IMR-90 (cell line): ENCODE measurements at regions not wholly inside any gene's neighbourhood (a gene's known extent, or its start where the extent isn't known, plus 50 kb on each side); places are given as distances from the start of the nearest gene placed in this dataset.
A peak's percentile ranks its signal among the peaks of the same experiment; 100 is the strongest.

Experiments used
- ATAC-seq: fragments of 200-7000 bp; cut with Tn5 transposase; 2 replicates; pipeline ENCODE4 v1.9.1; 2020; ENCODE audit warnings: low read depth, mild to moderate bottlenecking, moderate library complexity
- BruUV-seq: library from RNA; stranded (reverse); fragments of 400-500 nt; replicated peaks from 2 replicates; lab custom pipeline; 2021; lab: Mats Ljungman, UMichigan
- CTCF ChIA-PET: fragments of 300-600 bp; formaldehyde crosslinking; extraction: SDS; loops from one replicate; lab custom pipeline; 2021; ENCODE audit warnings: antibody characterized with exemption; lab: Yijun Ruan, JAX
- POLR2A ChIA-PET: fragments of 300-600 bp; sonication (Branson Sonifier 250); formaldehyde crosslinking; loops from one replicate; lab custom pipeline; 2022; ENCODE audit warnings: antibody characterized with exemption; ENCODE audit not compliant: unreplicated experiment; lab: Charles Lee
- DNase-seq: peaks from one replicate; pipeline ENCODE4 v3.0.0; 2013
- H2AFZ ChIP-seq: replicated peaks from 2 replicates; pipeline ENCODE3; 2013; ENCODE audit warnings: low read length, mild to moderate bottlenecking; ENCODE audit not compliant: poor library complexity
- H2AK5ac ChIP-seq: 2 replicates; pipeline ENCODE4 v1.6.1; 2013; ENCODE audit warnings: low read depth, low read length, inconsistent platforms
- H2AK9ac ChIP-seq: replicated peaks from 2 replicates; pipeline ENCODE3; 2013; ENCODE audit warnings: mild to moderate bottlenecking, low read depth, low read length, moderate library complexity; ENCODE audit not compliant: poor library complexity
- H2BK120ac ChIP-seq: 2 replicates; pipeline ENCODE4 v1.6.1; 2013; ENCODE audit warnings: low read depth, low read length, inconsistent platforms
- H2BK15ac ChIP-seq: 3 replicates; pipeline ENCODE4 v1.6.1; 2013; ENCODE audit warnings: low read depth, low read length, inconsistent platforms
- H2BK20ac ChIP-seq: 2 replicates; pipeline ENCODE4 v1.6.1; 2013; ENCODE audit warnings: low read depth, mild to moderate bottlenecking, inconsistent platforms, low read length, moderate library complexity
- H2BK5ac ChIP-seq: 2 replicates; pipeline ENCODE4 v1.6.1; 2013; ENCODE audit warnings: mild to moderate bottlenecking, low read depth, low read length, inconsistent platforms; ENCODE audit not compliant: poor library complexity, severe bottlenecking
- H3K14ac ChIP-seq: replicated peaks from 2 replicates; pipeline ENCODE4 v1.6.1; 2013; ENCODE audit warnings: low read depth, low read length, inconsistent platforms
- H3K18ac ChIP-seq: 2 replicates; pipeline ENCODE4 v1.6.1; 2013; ENCODE audit warnings: low read depth, low read length, control low read depth
- H3K23ac ChIP-seq: 2 replicates; pipeline ENCODE4 v1.6.1; 2013; ENCODE audit warnings: low read depth, low read length, inconsistent platforms
- H3K27ac ChIP-seq: 2 replicates; pipeline ENCODE4 v1.5.1; 2013; ENCODE audit warnings: mild to moderate bottlenecking, control low read depth, low read length; ENCODE audit not compliant: insufficient read depth
- H3K27me3 ChIP-seq: 2 replicates; pipeline ENCODE4 v1.6.1; 2013; ENCODE audit warnings: low read length; ENCODE audit not compliant: control insufficient read depth, insufficient read depth
- H3K36me3 ChIP-seq: 2 replicates; pipeline ENCODE4 v1.6.1; 2013; ENCODE audit warnings: low read length, mixed read lengths; ENCODE audit not compliant: control insufficient read depth, insufficient read depth
- H3K4ac ChIP-seq: 2 replicates; pipeline ENCODE4 v1.6.1; 2013; ENCODE audit warnings: low read depth, low read length, inconsistent platforms
- H3K4me1 ChIP-seq: 2 replicates; pipeline ENCODE4 v1.6.1; 2013; ENCODE audit warnings: low read length, mixed read lengths; ENCODE audit not compliant: control insufficient read depth, insufficient read depth
- H3K4me2 ChIP-seq: 2 replicates; pipeline ENCODE4 v1.6.1; 2013; ENCODE audit warnings: low read depth, mild to moderate bottlenecking, control low read depth, low read length, moderate library complexity
- H3K4me3 ChIP-seq: 2 replicates; pipeline ENCODE4 v1.5.1; 2013; ENCODE audit warnings: low read depth, mild to moderate bottlenecking, control low read depth, low read length, moderate library complexity; ENCODE audit not compliant: insufficient read depth
- H3K56ac ChIP-seq: 2 replicates; pipeline ENCODE4 v1.6.1; 2013; ENCODE audit warnings: low read length, inconsistent platforms; ENCODE audit not compliant: insufficient read depth; ENCODE audit errors: extremely low read depth
- H3K79me1 ChIP-seq, 2 experiments: 2 replicates each; pipeline ENCODE4 v1.6.1; 2013; ENCODE audit warnings: low read length in 2 of 2, inconsistent platforms in 1 of 2, low read depth in 1 of 2
- H3K9ac ChIP-seq: 2 replicates; pipeline ENCODE4 v1.6.1; 2013; ENCODE audit warnings: low read depth, low read length, control low read depth
- H3K9me1 ChIP-seq: 2 replicates; pipeline ENCODE4 v1.6.1; 2013; ENCODE audit warnings: low read length, inconsistent platforms; ENCODE audit not compliant: insufficient read depth
- H3K9me3 ChIP-seq: 2 replicates; pipeline ENCODE4 v1.6.1; 2013; ENCODE audit warnings: low read length; ENCODE audit not compliant: control insufficient read depth, insufficient read depth
- H4K20me1 ChIP-seq: 2 replicates; pipeline ENCODE4 v1.6.1; 2013; ENCODE audit warnings: low read length, inconsistent platforms; ENCODE audit not compliant: insufficient read depth
- H4K5ac ChIP-seq: 2 replicates; pipeline ENCODE4 v1.6.1; 2013; ENCODE audit warnings: mild to moderate bottlenecking, low read depth, low read length, control low read depth
- H4K8ac ChIP-seq, 2 experiments: 2 replicates each; pipeline ENCODE4 v1.6.1; 2013; ENCODE audit warnings: low read depth in 2 of 2, low read length in 2 of 2, control low read depth in 1 of 2, inconsistent platforms in 1 of 2
- H4K91ac ChIP-seq: 2 replicates; pipeline ENCODE4 v1.6.1; 2013; ENCODE audit warnings: low read depth, low read length, inconsistent platforms; ENCODE audit not compliant: insufficient read depth
- CEBPB ChIP-seq: IDR thresholded peaks from 2 replicates; pipeline ENCODE4 v1.6.1; 2012; ENCODE audit warnings: low read depth, low read length, improper control_type of control experiment
- MAFK ChIP-seq: IDR thresholded peaks from 2 replicates; pipeline ENCODE4 v1.6.1; 2012; ENCODE audit warnings: low read depth, low read length, improper control_type of control experiment
- RCOR1 ChIP-seq: IDR thresholded peaks from 2 replicates; pipeline ENCODE4 v1.6.1; 2012; ENCODE audit warnings: mild to moderate bottlenecking, low read length, improper control_type of control experiment; ENCODE audit not compliant: insufficient replicate concordance
- WGBS, 2 experiments: methylation state at CpG; one replicate each; pipeline versions ENCODE4 v1.1.5 to v1.1.7; 2013; ENCODE audit warnings: missing lambda C conversion rate in 2 of 2; ENCODE audit not compliant: insufficient read length in 1 of 2; ENCODE audit errors: extremely low coverage in 2 of 2; 5-methylcytosine and 5-hydroxymethylcytosine counted together
- dilution Hi-C: fragments of 300-500 bp; cut with HindIII; formaldehyde crosslinking; loops from one replicate; pipeline ENCODE4 v1.14.3; 2018; ENCODE audit warnings: low sequenced_read_pairs; ENCODE audit not compliant: unreplicated experiment
- in situ Hi-C: fragments of 300-500 bp; cut with MboI; formaldehyde crosslinking; loops from 3 replicates; pipeline ENCODE4 v1.14.3; 2019; ENCODE audit warnings: low sequenced_read_pairs, inconsistent platforms, mixed read lengths
- intact Hi-C: fragments of 100-400 bp; cut with micrococcal nuclease; formaldehyde crosslinking; loops from 2 replicates; pipeline ENCODE4 v1.10.0; 2022

GRCh38 chr11:105236664-105237063 is 97.1 kb upstream of the CARD18 start:
- Histone ChIP-seq H2BK15ac (no peak overlapping the region), H2AK9ac (no peak overlapping the region), H4K20me1 (no peaks in the 10 kb centered on the region), H4K5ac (no peak overlapping the region), H2BK20ac (no peak overlapping the region), H3K56ac (no peak overlapping the region), H3K4me1 (peaks cover 4% of the 10 kb centered on the region; the same call in 1 of the 2 replicates), H3K36me3 (no peaks in the 10 kb centered on the region), H3K27me3 (no peaks in the 10 kb centered on the region), H3K14ac (no peak overlapping the region), H3K4ac (no peak overlapping the region), H3K4me3 (no peak overlapping the region), H2BK5ac (peak overlapping the region; percentile 83), H2AK5ac (no peak overlapping the region), H3K4me2 (peak overlapping the region; percentile 71; the same call in 1 of the 2 replicates), H2BK120ac (peak overlapping the region; percentile 93; the same call in 1 of the 2 replicates), H3K18ac (no peak overlapping the region), H2AFZ (no peak overlapping the region), H3K9ac (no peak overlapping the region), H3K79me1 (no peaks in the 10 kb centered on the region), H4K8ac (no peak overlapping the region), H3K27ac (no peak overlapping the region), H3K23ac (no peak overlapping the region), H3K9me1 (no peaks in the 10 kb centered on the region), H3K9me3 (no peaks in the 10 kb centered on the region), H4K91ac (no peak overlapping the region)
- no CpG with 5 or more reads among the region's 2 CpGs for WGBS, 2 experiments
- DNase-seq (peak; percentile 84), ATAC-seq (peak; percentile 90)
- no peak for TF ChIP-seq CEBPB
- 0 out of 2 replicates have a peak, but pooled peaks have one; percentile 15 for TF ChIP-seq MAFK
- TF ChIP-seq RCOR1: no peak
- POLR2A ChIA-PET: no interaction called here
- no TSS peak for BruUV-seq
- CTCF ChIA-PET: interaction anchor here (0.6 kb wide), 2 partner anchors 11 to 568 kb away, joined by 3 read pairs; no protein-coding TSS in a partner anchor
- intact Hi-C loops (loop anchor here (2.0 to 10.0 kb wide), 3 partner anchors 190 to 1292 kb away; no protein-coding TSS in a partner anchor), in situ Hi-C loops (no loop called here), dilution Hi-C loops (no loop called here)
